HG02763 (cell line): ENCODE measurements at regions not wholly inside any gene's neighbourhood (a gene's known extent, or its start where the extent isn't known, plus 50 kb on each side); places are given as distances from the start of the nearest gene placed in this dataset.

ENCODE experiments used
- ATAC-seq: cut with Tn5 transposase; IDR thresholded peaks from one replicate; pipeline ENCODE4 v1.9.1; 2021; ENCODE audit warnings: mild to moderate bottlenecking, moderate library complexity; ENCODE audit not compliant: unreplicated experiment

GRCh38 chr14:38425324-38425976, 169.6 kb upstream of the CLEC14A start:
- ATAC-seq, result no peak

GRCh38 chr14:38420048-38420447, 164.2 kb upstream of the CLEC14A start:
- no peak for ATAC-seq

- no peak for ATAC-seq
These were observed 163.7 kb upstream of the CLEC14A start for GRCh38 chr14:38419579-38419978.

GRCh38 chr14:38412654-38413053, 156.8 kb upstream of the CLEC14A start:
- no peak for ATAC-seq

GRCh38 chr14:38410442-38410841, 154.5 kb upstream of the CLEC14A start:
- no peak for ATAC-seq

GRCh38 chr14:38409071-38409705, 153.3 kb upstream of the CLEC14A start:
- ATAC-seq, result no peak

- no peak for ATAC-seq
These were observed 150.2 kb upstream of the CLEC14A start for GRCh38 chr14:38405851-38406635.

- no peak for ATAC-seq
These were observed 148.7 kb upstream of the CLEC14A start for GRCh38 chr14:38404616-38405015.

- ATAC-seq, result no peak
These were observed 148.2 kb upstream of the CLEC14A start for GRCh38 chr14:38404100-38404541.

- no peak for ATAC-seq
These were observed 144.9 kb upstream of the CLEC14A start for GRCh38 chr14:38400751-38401150.

- ATAC-seq, result no peak
These were observed 143.8 kb upstream of the CLEC14A start for GRCh38 chr14:38399652-38400051.

GRCh38 chr14:38394767-38395166, 138.9 kb upstream of the CLEC14A start:
- ATAC-seq, result no peak

GRCh38 chr14:38394064-38394463, 138.2 kb upstream of the CLEC14A start:
- no peak for ATAC-seq

- no peak for ATAC-seq
These were observed 135.4 kb upstream of the CLEC14A start for GRCh38 chr14:38391334-38391733.

- ATAC-seq, result no peak
These were observed 133.8 kb upstream of the CLEC14A start for GRCh38 chr14:38389681-38390080.

GRCh38 chr14:38387821-38388220, 131.9 kb upstream of the CLEC14A start:
- no peak for ATAC-seq

GRCh38 chr14:38385836-38386235, 129.9 kb upstream of the CLEC14A start:
- no peak for ATAC-seq

- ATAC-seq, result no peak
These were observed 129.4 kb upstream of the CLEC14A start for GRCh38 chr14:38385343-38385742.

- ATAC-seq, result no peak
These were observed 128.8 kb upstream of the CLEC14A start for GRCh38 chr14:38384741-38385140.

GRCh38 chr14:38367922-38368321, 112.0 kb upstream of the CLEC14A start:
- no peak for ATAC-seq

- no peak for ATAC-seq
These were observed 110.5 kb upstream of the CLEC14A start for GRCh38 chr14:38366374-38366773.

- ATAC-seq, result no peak
These were observed 107.3 kb upstream of the CLEC14A start for GRCh38 chr14:38363217-38363616.
